ENCODE measurements at regions not wholly inside any gene's neighbourhood (a gene's known extent, or its start where the extent isn't known, plus 50 kb on each side); places are given as distances from the start of the nearest gene placed in this dataset.

DNA sequence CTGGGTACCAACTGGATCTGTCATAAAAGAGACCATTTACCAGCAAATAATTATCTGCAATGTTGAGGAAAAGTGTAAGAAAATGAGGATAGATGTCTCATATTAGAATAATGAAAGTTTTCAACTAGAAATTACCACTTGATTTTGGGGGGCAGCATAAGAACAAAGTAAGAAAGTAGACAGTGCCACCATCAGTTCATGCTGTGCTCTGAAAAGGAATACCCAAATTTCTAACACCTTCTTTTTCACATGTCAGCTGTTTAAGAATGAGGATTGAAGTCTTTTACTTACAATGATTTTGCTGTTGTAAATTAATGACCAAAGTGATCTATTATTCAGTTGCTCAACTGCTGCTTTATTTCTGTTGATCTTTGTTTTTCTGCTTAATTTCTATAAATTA, 578.3 kb downstream of the ETV1 start:
- POLR2A ChIA-PET, result no interaction called here
- BruUV-seq (replicated peaks), result no TSS peak
- no peak overlapping the region for H3K9ac ChIP-seq (ENCODE audit: low read length)
- ATAC-seq, result no peak
- intact Hi-C loops (cut with micrococcal nuclease), result no loop called here
- no peaks in the 10 kb centered on the region for H3K79me2 ChIP-seq (ENCODE audit: insufficient read depth, low read length)
- no peaks in the 10 kb centered on the region for H3K9me3 ChIP-seq (ENCODE audit: control insufficient read depth in 1 of 2, insufficient read depth in 1 of 2, low read depth in 1 of 2, low read length in 2 of 2)
- H3K4me3 ChIP-seq (replicated peaks in 1 of 2; ENCODE audit: low read depth in 1 of 2, low read length in 2 of 2), result no peak overlapping the region
- TF ChIP-seq RAD21 (IDR thresholded peaks at IDR 0.05; ENCODE audit: low read depth), result peak; percentile 24; the same call in 1 of the 2 replicates
- TF ChIP-seq CBX3 (IDR thresholded peaks at IDR 0.05; ENCODE audit: low read depth), result no peak
- TF ChIP-seq, protein P1, sequence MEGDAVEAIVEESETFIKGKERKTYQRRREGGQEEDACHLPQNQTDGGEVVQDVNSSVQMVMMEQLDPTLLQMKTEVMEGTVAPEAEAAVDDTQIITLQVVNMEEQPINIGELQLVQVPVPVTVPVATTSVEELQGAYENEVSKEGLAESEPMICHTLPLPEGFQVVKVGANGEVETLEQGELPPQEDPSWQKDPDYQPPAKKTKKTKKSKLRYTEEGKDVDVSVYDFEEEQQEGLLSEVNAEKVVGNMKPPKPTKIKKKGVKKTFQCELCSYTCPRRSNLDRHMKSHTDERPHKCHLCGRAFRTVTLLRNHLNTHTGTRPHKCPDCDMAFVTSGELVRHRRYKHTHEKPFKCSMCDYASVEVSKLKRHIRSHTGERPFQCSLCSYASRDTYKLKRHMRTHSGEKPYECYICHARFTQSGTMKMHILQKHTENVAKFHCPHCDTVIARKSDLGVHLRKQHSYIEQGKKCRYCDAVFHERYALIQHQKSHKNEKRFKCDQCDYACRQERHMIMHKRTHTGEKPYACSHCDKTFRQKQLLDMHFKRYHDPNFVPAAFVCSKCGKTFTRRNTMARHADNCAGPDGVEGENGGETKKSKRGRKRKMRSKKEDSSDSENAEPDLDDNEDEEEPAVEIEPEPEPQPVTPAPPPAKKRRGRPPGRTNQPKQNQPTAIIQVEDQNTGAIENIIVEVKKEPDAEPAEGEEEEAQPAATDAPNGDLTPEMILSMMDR (IDR thresholded peaks at IDR 0.05 in 2 of 3, conservative IDR thresholded peaks at IDR 0.05 in 1 of 3; ENCODE audit: borderline replicate concordance in 1 of 3, insufficient read depth in 1 of 3, low read depth in 2 of 3, low read length in 2 of 3), result peak in 1 of 3 experiments; percentile 4; a peak in 1 of 6 replicates
- H3K27ac ChIP-seq (ENCODE audit: low read depth, low read length), result no peak overlapping the region
- no peaks in the 10 kb centered on the region for H3K36me3 ChIP-seq (ENCODE audit: control insufficient read depth in 1 of 2, insufficient read depth in 2 of 2, low read length in 2 of 2)
- RAD21 ChIA-PET (ENCODE audit: low non-redundant PET in 1 of 2, low total read pairs in 2 of 2, uncharacterized antibody in 2 of 2, unreplicated experiment in 2 of 2), result no interaction called here
- no peaks in the 10 kb centered on the region for H3K27me3 ChIP-seq (ENCODE audit: insufficient read depth, low read length)
- no peak overlapping the region for H3K4me2 ChIP-seq (ENCODE audit: low read length)
- no peaks in the 10 kb centered on the region for H4K20me1 ChIP-seq (ENCODE audit: insufficient read depth)
- no peaks in the 10 kb centered on the region for H3K4me1 ChIP-seq (ENCODE audit: control insufficient read depth in 1 of 2, insufficient read depth in 2 of 2, low read length in 2 of 2)
- no peak for DNase-seq (ENCODE audit: low read depth, low spot score)
- CTCF ChIA-PET, result interaction anchor here (0.7 kb wide), 1 partner anchor 130 kb away, joined by 4 read pairs; no protein-coding TSS in a partner anchor
- H3K9me2 ChIP-seq (ENCODE audit: insufficient read depth), result no peaks in the 10 kb centered on the region
- H2AFZ ChIP-seq (ENCODE audit: low read depth, low read length, poor library complexity, severe bottlenecking), result no peak overlapping the region

DNA sequence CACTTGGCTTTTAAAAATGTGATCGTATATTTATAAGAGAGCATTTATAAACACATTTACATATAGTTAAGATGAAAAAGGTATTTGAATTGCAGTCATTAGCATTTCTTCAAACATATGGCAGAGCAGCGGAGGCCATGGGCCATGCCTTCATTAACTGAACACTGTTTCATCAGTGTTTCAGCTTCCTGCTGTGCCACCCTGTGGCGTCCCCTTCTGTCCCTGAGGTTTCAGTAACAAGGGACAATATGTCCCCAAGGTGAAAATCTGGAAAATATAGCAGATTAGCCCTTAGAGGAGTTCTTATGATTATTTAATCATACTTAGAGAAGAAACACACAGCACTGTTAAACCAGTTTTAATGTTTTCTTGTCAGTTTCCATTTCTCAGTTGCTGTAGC, 577.8 kb downstream of the ETV1 start:
- H4K20me1 ChIP-seq (ENCODE audit: insufficient read depth), result no peaks in the 10 kb centered on the region
- no peaks in the 10 kb centered on the region for H3K36me3 ChIP-seq (ENCODE audit: control insufficient read depth in 1 of 2, insufficient read depth in 2 of 2, low read length in 2 of 2)
- BruUV-seq (replicated peaks), result no TSS peak
- DNase-seq (ENCODE audit: low read depth, low spot score), result no peak
- no peak overlapping the region for H3K27ac ChIP-seq (ENCODE audit: low read depth, low read length)
- H3K27me3 ChIP-seq (ENCODE audit: insufficient read depth, low read length), result no peaks in the 10 kb centered on the region
- ChIA-PET POLR2A (no interaction called here), RAD21 (ENCODE audit: low non-redundant PET in 1 of 2, low total read pairs in 2 of 2, uncharacterized antibody in 2 of 2, unreplicated experiment in 2 of 2) (no interaction called here), CTCF (interaction anchor here (0.7 kb wide), 1 partner anchor 130 kb away, joined by 4 read pairs; no protein-coding TSS in a partner anchor)
- H3K9me2 ChIP-seq (ENCODE audit: insufficient read depth), result no peaks in the 10 kb centered on the region
- H3K79me2 ChIP-seq (ENCODE audit: insufficient read depth, low read length), result no peaks in the 10 kb centered on the region
- no peak overlapping the region for H3K9ac ChIP-seq (ENCODE audit: low read length)
- H3K4me2 ChIP-seq (ENCODE audit: low read length), result no peak overlapping the region
- no peaks in the 10 kb centered on the region for H3K4me1 ChIP-seq (ENCODE audit: control insufficient read depth in 1 of 2, insufficient read depth in 2 of 2, low read length in 2 of 2)
- H3K9me3 ChIP-seq (ENCODE audit: control insufficient read depth in 1 of 2, insufficient read depth in 1 of 2, low read depth in 1 of 2, low read length in 2 of 2), result no peaks in the 10 kb centered on the region
- H2AFZ ChIP-seq (ENCODE audit: low read depth, low read length, poor library complexity, severe bottlenecking), result peak overlapping the region; percentile 25
- intact Hi-C loops (cut with micrococcal nuclease), result no loop called here
- ATAC-seq, result no peak
- no peak overlapping the region for H3K4me3 ChIP-seq (replicated peaks in 1 of 2; ENCODE audit: low read depth in 1 of 2, low read length in 2 of 2)
- TF ChIP-seq YY1 (IDR thresholded peaks at IDR 0.05; ENCODE audit: extremely low read depth, insufficient replicate concordance, low read depth, low read length) (no peak), EZH2 (IDR thresholded peaks at IDR 0.05) (no peak), POLR2A (IDR thresholded peaks at IDR 0.05; ENCODE audit: borderline replicate concordance, extremely low read depth, insufficient read depth, insufficient read length) (no peak), ZFX (IDR thresholded peaks at IDR 0.05) (no peak), RAD21 (IDR thresholded peaks at IDR 0.05; ENCODE audit: low read depth) (no peak), FOSL1 (IDR thresholded peaks at IDR 0.05; ENCODE audit: low read depth) (no peak), JUND (IDR thresholded peaks at IDR 0.05) (no peak), EZH2phosphoT487 (IDR thresholded peaks at IDR 0.05; ENCODE audit: borderline replicate concordance) (no peak), MAX (IDR thresholded peaks at IDR 0.05) (no peak), ZBTB33 (IDR thresholded peaks at IDR 0.05; ENCODE audit: extremely low read depth, insufficient replicate concordance, low read length) (no peak), EGR1 (IDR thresholded peaks at IDR 0.05; ENCODE audit: low read depth) (no peak)
- TF ChIP-seq, protein P2, sequence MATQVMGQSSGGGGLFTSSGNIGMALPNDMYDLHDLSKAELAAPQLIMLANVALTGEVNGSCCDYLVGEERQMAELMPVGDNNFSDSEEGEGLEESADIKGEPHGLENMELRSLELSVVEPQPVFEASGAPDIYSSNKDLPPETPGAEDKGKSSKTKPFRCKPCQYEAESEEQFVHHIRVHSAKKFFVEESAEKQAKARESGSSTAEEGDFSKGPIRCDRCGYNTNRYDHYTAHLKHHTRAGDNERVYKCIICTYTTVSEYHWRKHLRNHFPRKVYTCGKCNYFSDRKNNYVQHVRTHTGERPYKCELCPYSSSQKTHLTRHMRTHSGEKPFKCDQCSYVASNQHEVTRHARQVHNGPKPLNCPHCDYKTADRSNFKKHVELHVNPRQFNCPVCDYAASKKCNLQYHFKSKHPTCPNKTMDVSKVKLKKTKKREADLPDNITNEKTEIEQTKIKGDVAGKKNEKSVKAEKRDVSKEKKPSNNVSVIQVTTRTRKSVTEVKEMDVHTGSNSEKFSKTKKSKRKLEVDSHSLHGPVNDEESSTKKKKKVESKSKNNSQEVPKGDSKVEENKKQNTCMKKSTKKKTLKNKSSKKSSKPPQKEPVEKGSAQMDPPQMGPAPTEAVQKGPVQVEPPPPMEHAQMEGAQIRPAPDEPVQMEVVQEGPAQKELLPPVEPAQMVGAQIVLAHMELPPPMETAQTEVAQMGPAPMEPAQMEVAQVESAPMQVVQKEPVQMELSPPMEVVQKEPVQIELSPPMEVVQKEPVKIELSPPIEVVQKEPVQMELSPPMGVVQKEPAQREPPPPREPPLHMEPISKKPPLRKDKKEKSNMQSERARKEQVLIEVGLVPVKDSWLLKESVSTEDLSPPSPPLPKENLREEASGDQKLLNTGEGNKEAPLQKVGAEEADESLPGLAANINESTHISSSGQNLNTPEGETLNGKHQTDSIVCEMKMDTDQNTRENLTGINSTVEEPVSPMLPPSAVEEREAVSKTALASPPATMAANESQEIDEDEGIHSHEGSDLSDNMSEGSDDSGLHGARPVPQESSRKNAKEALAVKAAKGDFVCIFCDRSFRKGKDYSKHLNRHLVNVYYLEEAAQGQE (IDR thresholded peaks at IDR 0.05; ENCODE audit: low read depth), result no peak

Data from HCT116 (cell line).